ENCODE measurements at regions not wholly inside any gene's neighbourhood (a gene's known extent, or its start where the extent isn't known, plus 50 kb on each side); places are given as distances from the start of the nearest gene placed in this dataset.

GRCh38 chr2:120885749-120886148, 150.1 kb downstream of the GLI2 start:
- TF ChIP-seq REST (IDR thresholded peaks at IDR 0.05) (no peak), CHD2 (IDR thresholded peaks at IDR 0.05; ENCODE audit: low read length, partially characterized antibody) (no peak), JUNB (IDR thresholded peaks at IDR 0.05) (no peak), RAD21 (conservative IDR thresholded peaks at IDR 0.05 in 1 of 2, IDR thresholded peaks at IDR 0.05 in 1 of 2) (no peak), USF2 (IDR thresholded peaks at IDR 0.05) (no peak)
- TF ChIP-seq, protein P1, sequence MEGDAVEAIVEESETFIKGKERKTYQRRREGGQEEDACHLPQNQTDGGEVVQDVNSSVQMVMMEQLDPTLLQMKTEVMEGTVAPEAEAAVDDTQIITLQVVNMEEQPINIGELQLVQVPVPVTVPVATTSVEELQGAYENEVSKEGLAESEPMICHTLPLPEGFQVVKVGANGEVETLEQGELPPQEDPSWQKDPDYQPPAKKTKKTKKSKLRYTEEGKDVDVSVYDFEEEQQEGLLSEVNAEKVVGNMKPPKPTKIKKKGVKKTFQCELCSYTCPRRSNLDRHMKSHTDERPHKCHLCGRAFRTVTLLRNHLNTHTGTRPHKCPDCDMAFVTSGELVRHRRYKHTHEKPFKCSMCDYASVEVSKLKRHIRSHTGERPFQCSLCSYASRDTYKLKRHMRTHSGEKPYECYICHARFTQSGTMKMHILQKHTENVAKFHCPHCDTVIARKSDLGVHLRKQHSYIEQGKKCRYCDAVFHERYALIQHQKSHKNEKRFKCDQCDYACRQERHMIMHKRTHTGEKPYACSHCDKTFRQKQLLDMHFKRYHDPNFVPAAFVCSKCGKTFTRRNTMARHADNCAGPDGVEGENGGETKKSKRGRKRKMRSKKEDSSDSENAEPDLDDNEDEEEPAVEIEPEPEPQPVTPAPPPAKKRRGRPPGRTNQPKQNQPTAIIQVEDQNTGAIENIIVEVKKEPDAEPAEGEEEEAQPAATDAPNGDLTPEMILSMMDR (IDR thresholded peaks at IDR 0.05) = no peak
